Neural cell (in vitro differentiated cells): ENCODE measurements at regions not wholly inside any gene's neighbourhood (a gene's known extent, or its start where the extent isn't known, plus 50 kb on each side); places are given as distances from the start of the nearest gene placed in this dataset.

Source experiments
- H2AFZ ChIP-seq: fragments of 200-600, 300-800 bp; sonication (generic), shearing (Covaris generic); 2 replicates; pipeline ENCODE4 v1.6.0; 2014; ENCODE audit warnings: low read depth, mild to moderate bottlenecking, antibody characterized with exemption, low read length, moderate library complexity
- H3F3A ChIP-seq: fragments of 200-600 bp; shearing (Covaris generic); 2 replicates; pipeline ENCODE4 v1.6.1; 2016; ENCODE audit warnings: mild to moderate bottlenecking, moderate library complexity, mixed read lengths, antibody characterized with exemption, low read length; ENCODE audit not compliant: insufficient read depth, poor library complexity, severe bottlenecking
- H3K27ac ChIP-seq: fragments of 200-600, 300-800 bp; sonication (generic), shearing (Covaris generic); 2 replicates; pipeline ENCODE4 v1.5.1; 2014; ENCODE audit warnings: mild to moderate bottlenecking, low read length, moderate library complexity
- H3K27me3 ChIP-seq: fragments of 300-800, 200-600 bp; sonication (generic), shearing (Covaris generic); 2 replicates; pipeline ENCODE4 v1.6.0; 2014; ENCODE audit warnings: mild to moderate bottlenecking, low read depth, low read length, moderate library complexity; ENCODE audit not compliant: insufficient read depth
- H3K36me3 ChIP-seq: fragments of 300-800, 200-600 bp; sonication (generic), shearing (Covaris generic); 2 replicates; pipeline ENCODE4 v1.5.1; 2014; ENCODE audit warnings: mild to moderate bottlenecking, antibody characterized with exemption, low read length, moderate library complexity; ENCODE audit not compliant: insufficient read depth
- H3K4me2 ChIP-seq: fragments of 300-800, 200-600 bp; sonication (generic), shearing (Covaris generic); 2 replicates; pipeline ENCODE4 v1.6.0; 2014; ENCODE audit warnings: mild to moderate bottlenecking, low read length
- H3K4me3 ChIP-seq: fragments of 300-800, 200-600 bp; sonication (generic), shearing (Covaris generic); 2 replicates; pipeline ENCODE4 v1.5.1; 2014; ENCODE audit warnings: mild to moderate bottlenecking, low read length, moderate library complexity
- H3K79me2 ChIP-seq: fragments of 200-600 bp; shearing (Covaris generic); replicated peaks from 2 replicates; pipeline ENCODE4 v1.6.0; 2014; ENCODE audit warnings: mild to moderate bottlenecking, low read length, moderate library complexity; ENCODE audit not compliant: insufficient read depth
- H3K9ac ChIP-seq: fragments of 300-800, 200-600 bp; sonication (generic), shearing (Covaris generic); 2 replicates; pipeline ENCODE4 v1.6.1; 2016; ENCODE audit warnings: mild to moderate bottlenecking, low read length, mixed read lengths
- H3K9me2 ChIP-seq: fragments of 200-600 bp; shearing (Covaris generic); 2 replicates; pipeline ENCODE4 v1.6.1; 2016; ENCODE audit warnings: mild to moderate bottlenecking, low read length, mixed read lengths; ENCODE audit not compliant: insufficient read depth
- H3K9me3 ChIP-seq: fragments of 200-600, 300-800 bp; sonication (generic), shearing (Covaris generic); 2 replicates; pipeline ENCODE4 v1.6.1; 2016; ENCODE audit warnings: mild to moderate bottlenecking, mixed run types, low read length, moderate library complexity, mixed read lengths
- H4K20me1 ChIP-seq: fragments of 200-600 bp; shearing (Covaris generic); 2 replicates; pipeline ENCODE4 v1.6.1; 2016; ENCODE audit warnings: mild to moderate bottlenecking, mixed run types; ENCODE audit not compliant: insufficient read depth
- CTCF ChIP-seq: fragments of 450-650 bp; IDR thresholded peaks from 2 replicates; pipeline ENCODE4 v1.5.1; 2014; ENCODE audit warnings: antibody characterized with exemption, mild to moderate bottlenecking, moderate library complexity; ENCODE audit not compliant: poor library complexity, severe bottlenecking
- EP300 ChIP-seq: fragments of 450-650 bp; conservative IDR thresholded peaks from 2 replicates; pipeline ENCODE4 v1.6.1; 2014; ENCODE audit warnings: antibody characterized with exemption, mild to moderate bottlenecking, moderate library complexity; ENCODE audit not compliant: poor library complexity, severe bottlenecking
- EZH2 ChIP-seq: fragments of 200-600, 300-800 bp; shearing (Covaris generic), sonication (generic); IDR thresholded peaks from 2 replicates; pipeline ENCODE4 v1.6.1; 2014; ENCODE audit warnings: antibody characterized with exemption, low read length, borderline replicate concordance, mild to moderate bottlenecking; ENCODE audit not compliant: insufficient read depth, poor library complexity, severe bottlenecking
- MXI1 ChIP-seq: fragments of 450-650 bp; conservative IDR thresholded peaks from 2 replicates; pipeline ENCODE4 v1.6.1; 2014; ENCODE audit warnings: antibody characterized with exemption, mild to moderate bottlenecking; ENCODE audit not compliant: poor library complexity, severe bottlenecking
- POLR2AphosphoS5 ChIP-seq: IDR thresholded peaks from 2 replicates; pipeline ENCODE4 v1.6.1; 2012
- RAD21 ChIP-seq: fragments of 450-650 bp; conservative IDR thresholded peaks from 2 replicates; pipeline ENCODE4 v1.6.1; 2014; ENCODE audit warnings: antibody characterized with exemption, mild to moderate bottlenecking, moderate library complexity
- REST ChIP-seq: IDR thresholded peaks from 2 replicates; pipeline ENCODE4 v1.6.1; 2012; ENCODE audit warnings: borderline replicate concordance
- SMC3 ChIP-seq: fragments of 450-650 bp; conservative IDR thresholded peaks from 2 replicates; pipeline ENCODE4 v1.6.1; 2014; ENCODE audit warnings: antibody characterized with exemption, mild to moderate bottlenecking, moderate library complexity; ENCODE audit not compliant: poor library complexity
- TAF1 ChIP-seq: IDR thresholded peaks from 2 replicates; pipeline ENCODE4 v1.6.1; 2012; ENCODE audit warnings: low read depth

- Histone ChIP-seq H3K27me3 (peaks cover 30% of the 10 kb centered on the region), H3K9me3 (no peaks in the 10 kb centered on the region), H3F3A (no peaks in the 10 kb centered on the region), H3K4me2 (no peak overlapping the region), H3K27ac (no peak overlapping the region), H3K79me2 (no peaks in the 10 kb centered on the region), H3K4me3 (no peak overlapping the region), H4K20me1 (no peaks in the 10 kb centered on the region), H3K36me3 (no peaks in the 10 kb centered on the region), H2AFZ (no peak overlapping the region), H3K9ac (no peak overlapping the region), H3K9me2 (no peaks in the 10 kb centered on the region)
- TF ChIP-seq POLR2AphosphoS5 (no peak), EP300 (no peak), REST (no peak), RAD21 (no peak), EZH2 (no peak), CTCF (no peak), TAF1 (no peak), SMC3 (no peak), MXI1 (no peak)
Observed at GRCh38 chr15:97729270-97729669, 231.2 kb upstream of the ARRDC4 start.

GRCh38 chr15:97730315-97730714, 230.2 kb upstream of the ARRDC4 start:
- Histone ChIP-seq H3K36me3 (no peaks in the 10 kb centered on the region), H3K4me3 (no peak overlapping the region), H3K79me2 (no peaks in the 10 kb centered on the region), H3K27me3 (peaks cover 30% of the 10 kb centered on the region), H3K9me2 (no peaks in the 10 kb centered on the region), H3K9me3 (no peaks in the 10 kb centered on the region), H2AFZ (no peak overlapping the region), H3K27ac (no peak overlapping the region), H3F3A (no peaks in the 10 kb centered on the region), H4K20me1 (no peaks in the 10 kb centered on the region), H3K9ac (no peak overlapping the region), H3K4me2 (no peak overlapping the region)
- no peak for TF ChIP-seq SMC3
- TF ChIP-seq MXI1, result no peak
- no peak for TF ChIP-seq EZH2
- TF ChIP-seq CTCF, result no peak
- TF ChIP-seq RAD21, result no peak
- no peak for TF ChIP-seq TAF1
- no peak for TF ChIP-seq POLR2AphosphoS5
- TF ChIP-seq REST, result no peak
- TF ChIP-seq EP300, result no peak
